ENCODE measurements at regions not wholly inside any gene's neighbourhood (a gene's known extent, or its start where the extent isn't known, plus 50 kb on each side); places are given as distances from the start of the nearest gene placed in this dataset.

DNA sequence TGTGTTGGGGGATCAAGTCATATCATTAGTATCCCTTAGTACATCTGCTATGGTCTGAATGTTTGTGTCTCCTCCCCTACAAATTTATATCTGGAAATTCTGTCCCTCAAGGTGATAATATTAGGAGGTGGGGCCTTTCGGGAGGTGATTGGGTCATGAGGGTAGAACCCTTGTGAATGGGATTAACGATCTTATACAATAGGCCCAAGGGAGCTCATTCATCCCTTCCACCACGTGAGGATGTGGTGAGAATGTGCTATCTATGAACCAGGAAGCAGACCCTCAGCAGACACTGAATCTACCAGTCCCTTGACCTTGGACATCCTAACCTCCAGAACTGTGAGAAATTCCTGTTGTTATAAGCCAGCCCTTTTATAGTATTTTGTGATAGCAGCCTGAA lies 110.7 kb downstream of the PTCSC3 start:
- ChIA-PET CTCF (no interaction called here), POLR2A (no interaction called here)
- Histone ChIP-seq H3K27me3 (ENCODE audit: control insufficient read depth, insufficient read depth, low read length) (peaks cover 4% of the 10 kb centered on the region), H3K36me3 (ENCODE audit: control insufficient read depth, insufficient read depth, low read length) (no peaks in the 10 kb centered on the region), H3K4me3 (ENCODE audit: low read depth in 2 of 2, low read length in 2 of 2) (no peak overlapping the region), H3K9me3 (ENCODE audit: control insufficient read depth, insufficient read depth, low read depth, low read length) (no peaks in the 10 kb centered on the region), H3K27ac (ENCODE audit: low read length) (no peak overlapping the region), H3K4me1 (ENCODE audit: control insufficient read depth, insufficient read depth, low read length) (no peaks in the 10 kb centered on the region)
- ATAC-seq (no peak), DNase-seq (ENCODE audit: low read depth, low spot score) (no peak)
- TF ChIP-seq POLR2AphosphoS5 (IDR thresholded peaks at IDR 0.05; ENCODE audit: low read depth, low read length): no peak
- TF ChIP-seq SIN3A (IDR thresholded peaks at IDR 0.05; ENCODE audit: borderline replicate concordance, insufficient read depth, low read depth, low read length): no peak
- no peak for TF ChIP-seq TCF7L2 (IDR thresholded peaks at IDR 0.05; ENCODE audit: low read depth, low read length)
- TF ChIP-seq REST (IDR thresholded peaks at IDR 0.05; ENCODE audit: insufficient read depth in 1 of 2, low read depth in 2 of 2, low read length in 1 of 2): no peak
- no peak for TF ChIP-seq CTCF (IDR thresholded peaks at IDR 0.05)
- in situ Hi-C loops (cut with HindIII; ENCODE audit: low pct_unique_long_range_greater_than_20kb, low sequenced_read_pairs) (no loop called here), intact Hi-C loops (cut with micrococcal nuclease; ENCODE audit: unreplicated experiment) (loop anchor here (10.0 kb wide), 1 partner anchor 181 kb away; no protein-coding TSS in a partner anchor)
- no TSS peak for BruUV-seq (replicated peaks)

GRCh38 chr14:36059531-36059930 lies 117.0 kb downstream of the PTCSC3 start:
- TF ChIP-seq SIN3A (IDR thresholded peaks at IDR 0.05; ENCODE audit: borderline replicate concordance, insufficient read depth, low read depth, low read length): no peak
- TF ChIP-seq REST (IDR thresholded peaks at IDR 0.05; ENCODE audit: insufficient read depth in 1 of 2, low read depth in 2 of 2, low read length in 1 of 2): no peak
- TF ChIP-seq POLR2AphosphoS5 (IDR thresholded peaks at IDR 0.05; ENCODE audit: low read depth, low read length): no peak
- no peak for TF ChIP-seq CTCF (IDR thresholded peaks at IDR 0.05)
- TF ChIP-seq TCF7L2 (IDR thresholded peaks at IDR 0.05; ENCODE audit: low read depth, low read length): no peak
- Histone ChIP-seq H3K27ac (ENCODE audit: low read length) (no peak overlapping the region), H3K4me1 (ENCODE audit: control insufficient read depth, insufficient read depth, low read length) (no peaks in the 10 kb centered on the region), H3K4me3 (ENCODE audit: low read depth in 2 of 2, low read length in 2 of 2) (no peak overlapping the region), H3K36me3 (ENCODE audit: control insufficient read depth, insufficient read depth, low read length) (no peaks in the 10 kb centered on the region), H3K27me3 (ENCODE audit: control insufficient read depth, insufficient read depth, low read length) (peaks cover 2% of the 10 kb centered on the region), H3K9me3 (ENCODE audit: control insufficient read depth, insufficient read depth, low read depth, low read length) (no peaks in the 10 kb centered on the region)
- ATAC-seq: no peak
- POLR2A ChIA-PET: no interaction called here
- BruUV-seq (replicated peaks): no TSS peak
- no peak for DNase-seq (ENCODE audit: low read depth, low spot score)
- in situ Hi-C loops (cut with HindIII; ENCODE audit: low pct_unique_long_range_greater_than_20kb, low sequenced_read_pairs) (no loop called here), intact Hi-C loops (cut with micrococcal nuclease; ENCODE audit: unreplicated experiment) (no loop called here)
- CTCF ChIA-PET: no interaction called here

Measured in Panc1 (cell line).